A673 (cell line): ENCODE measurements at regions not wholly inside any gene's neighbourhood (a gene's known extent, or its start where the extent isn't known, plus 50 kb on each side); places are given as distances from the start of the nearest gene placed in this dataset.

Experiments used
- BruUV-seq: library from RNA; stranded (reverse); fragments of 400-500 nt; replicated peaks from 2 replicates; lab custom pipeline; 2021; lab: Mats Ljungman, UMichigan
- CTCF ChIA-PET: fragments of 300-600 bp; sonication (Branson Sonifier 250); formaldehyde crosslinking; loops from one replicate; lab custom pipeline; 2022; ENCODE audit warnings: antibody characterized with exemption; lab: Charles Lee
- POLR2A ChIA-PET: fragments of 300-600 bp; sonication (Branson Sonifier 250); formaldehyde crosslinking; loops from one replicate; lab custom pipeline; 2022; ENCODE audit warnings: antibody characterized with exemption; ENCODE audit not compliant: low non-redundant PET; lab: Charles Lee
- DNase-seq: peaks from one replicate; pipeline ENCODE4 v3.0.0-alpha.2; 2015; ENCODE audit warnings: low spot score
- H3K27ac ChIP-seq: fragments of 200-600 bp; sonication (generic); 2 replicates; pipeline ENCODE4 v1.5.1; 2016; ENCODE audit warnings: mixed run types, low read depth, mild to moderate bottlenecking, mixed read lengths, antibody characterized with exemption, low read length; ENCODE audit not compliant: poor library complexity, severe bottlenecking
- H3K27me3 ChIP-seq: fragments of 200-600 bp; sonication (generic); replicated peaks from 2 replicates; pipeline ENCODE4 v1.6.1; 2017; ENCODE audit warnings: mixed run types, low read depth, mild to moderate bottlenecking, mixed read lengths, antibody characterized with exemption, low read length; ENCODE audit not compliant: insufficient read depth, poor library complexity
- H3K36me3 ChIP-seq: fragments of 200-600 bp; sonication (generic); 2 replicates; pipeline ENCODE4 v1.6.1; 2016; ENCODE audit warnings: mixed run types, mild to moderate bottlenecking, mixed read lengths, antibody characterized with exemption, low read length; ENCODE audit not compliant: insufficient read depth, poor library complexity, severe bottlenecking
- H3K4me1 ChIP-seq: fragments of 200-600 bp; sonication (generic); 2 replicates; pipeline ENCODE4 v1.6.1; 2017; ENCODE audit warnings: mixed run types, mild to moderate bottlenecking, mixed read lengths, antibody characterized with exemption, low read length; ENCODE audit not compliant: insufficient read depth, poor library complexity, severe bottlenecking
- H3K4me3 ChIP-seq: fragments of 200-600 bp; sonication (generic); 2 replicates; pipeline ENCODE4 v1.5.1; 2016; ENCODE audit warnings: low read depth, mixed run types, mild to moderate bottlenecking, mixed read lengths, low read length; ENCODE audit not compliant: poor library complexity, severe bottlenecking
- H3K9me3 ChIP-seq: fragments of 200-600 bp; sonication (generic); 2 replicates; pipeline ENCODE4 v1.6.1; 2016; ENCODE audit warnings: mixed run types, low read depth, mild to moderate bottlenecking, mixed read lengths, antibody characterized with exemption, low read length; ENCODE audit not compliant: poor library complexity, severe bottlenecking
- EZH2 ChIP-seq: fragments of 200-600 bp; sonication (generic); IDR thresholded peaks from 2 replicates; pipeline ENCODE4 v1.6.1; 2017; ENCODE audit warnings: borderline replicate concordance, low read depth, mild to moderate bottlenecking, mixed read lengths, antibody characterized with exemption, low read length; ENCODE audit not compliant: poor library complexity, severe bottlenecking
- intact Hi-C: fragments of 100-400 bp; cut with micrococcal nuclease; formaldehyde crosslinking; loops from one replicate; pipeline ENCODE4 v1.10.0; 2022; ENCODE audit not compliant: unreplicated experiment
- TF ChIP-seq, protein P1 (sequence below): fragments of 300-800, 200-600 bp; sonication (generic); conservative IDR thresholded peaks from 2 replicates; pipeline ENCODE4 v1.5.1; 2017; ENCODE audit warnings: low read depth, mild to moderate bottlenecking, antibody characterized with exemption, low read length, moderate library complexity, mixed read lengths

DNA sequence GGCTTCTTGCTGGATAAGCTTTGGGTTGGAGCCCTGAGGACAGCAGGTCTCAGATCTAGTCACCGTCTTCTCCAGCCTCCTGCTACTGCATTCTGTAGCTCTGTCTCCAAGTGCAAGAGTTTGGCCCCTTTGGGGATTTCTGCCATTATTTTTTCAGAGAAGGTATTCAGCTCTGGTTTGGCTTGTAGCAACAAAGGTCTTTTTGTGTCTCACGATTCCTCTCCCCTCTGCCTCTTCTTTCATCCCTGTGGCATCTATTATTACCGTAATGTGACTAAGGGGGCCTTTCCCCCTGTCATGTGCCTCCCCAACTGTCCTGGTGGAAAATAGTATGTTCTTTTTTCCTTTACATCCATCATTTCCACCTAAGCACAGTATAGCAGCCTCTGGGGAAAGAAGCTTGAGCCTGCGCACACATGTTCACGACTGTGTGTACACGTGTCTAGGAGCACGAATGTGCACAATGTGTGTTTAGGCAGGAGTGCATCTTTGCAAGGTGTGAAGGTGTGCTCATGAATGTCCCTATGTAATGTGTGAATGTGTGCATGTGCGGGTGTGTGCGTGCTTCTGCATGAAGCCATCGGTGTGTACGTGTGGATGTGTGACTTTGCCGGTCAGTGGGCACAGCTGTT, 273.9 kb downstream of the ZNF536 start:
- Histone ChIP-seq H3K4me3 (no peak overlapping the region), H3K27me3 (no peaks in the 10 kb centered on the region), H3K36me3 (no peaks in the 10 kb centered on the region), H3K4me1 (no peaks in the 10 kb centered on the region), H3K27ac (no peak overlapping the region), H3K9me3 (no peaks in the 10 kb centered on the region)
- intact Hi-C loops = no loop called here
- POLR2A ChIA-PET = no interaction called here
- TF ChIP-seq, protein P1, sequence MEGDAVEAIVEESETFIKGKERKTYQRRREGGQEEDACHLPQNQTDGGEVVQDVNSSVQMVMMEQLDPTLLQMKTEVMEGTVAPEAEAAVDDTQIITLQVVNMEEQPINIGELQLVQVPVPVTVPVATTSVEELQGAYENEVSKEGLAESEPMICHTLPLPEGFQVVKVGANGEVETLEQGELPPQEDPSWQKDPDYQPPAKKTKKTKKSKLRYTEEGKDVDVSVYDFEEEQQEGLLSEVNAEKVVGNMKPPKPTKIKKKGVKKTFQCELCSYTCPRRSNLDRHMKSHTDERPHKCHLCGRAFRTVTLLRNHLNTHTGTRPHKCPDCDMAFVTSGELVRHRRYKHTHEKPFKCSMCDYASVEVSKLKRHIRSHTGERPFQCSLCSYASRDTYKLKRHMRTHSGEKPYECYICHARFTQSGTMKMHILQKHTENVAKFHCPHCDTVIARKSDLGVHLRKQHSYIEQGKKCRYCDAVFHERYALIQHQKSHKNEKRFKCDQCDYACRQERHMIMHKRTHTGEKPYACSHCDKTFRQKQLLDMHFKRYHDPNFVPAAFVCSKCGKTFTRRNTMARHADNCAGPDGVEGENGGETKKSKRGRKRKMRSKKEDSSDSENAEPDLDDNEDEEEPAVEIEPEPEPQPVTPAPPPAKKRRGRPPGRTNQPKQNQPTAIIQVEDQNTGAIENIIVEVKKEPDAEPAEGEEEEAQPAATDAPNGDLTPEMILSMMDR = no peak
- TF ChIP-seq EZH2 = no peak
- CTCF ChIA-PET = no interaction called here
- no peak for DNase-seq
- BruUV-seq = no TSS peak

DNA sequence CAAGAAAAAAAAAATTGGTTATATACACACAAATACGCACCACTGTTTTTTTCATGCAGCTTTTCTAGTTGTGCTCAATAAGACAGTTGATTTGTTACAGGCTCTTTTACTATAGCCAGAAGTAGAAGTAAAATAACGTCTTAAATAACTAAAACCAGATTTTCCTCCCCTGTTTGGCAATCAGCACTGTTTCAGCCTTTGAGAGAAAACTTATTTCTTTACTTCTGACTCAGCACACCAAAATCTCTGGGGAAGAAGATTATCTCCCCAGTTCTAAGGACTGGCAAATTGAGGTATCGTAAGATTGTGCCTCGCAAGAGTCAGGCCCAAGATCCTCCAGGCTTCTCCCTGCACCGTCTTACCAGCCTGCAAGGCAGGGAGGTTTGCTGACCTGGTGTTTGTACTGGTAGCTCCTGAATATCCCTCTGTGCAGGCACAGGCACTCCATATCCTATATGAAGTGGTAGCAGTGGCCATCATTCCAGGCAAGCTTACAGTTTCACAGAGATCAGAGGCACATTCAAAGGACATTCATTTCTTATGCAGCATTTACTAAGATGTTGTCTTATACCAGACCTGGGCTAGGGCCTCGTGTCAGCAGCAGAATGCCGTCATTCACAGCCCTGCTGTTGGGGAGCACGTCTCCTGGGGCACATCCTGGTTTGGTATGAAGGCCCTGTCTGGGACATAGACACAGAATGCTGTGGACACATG, 268.2 kb downstream of the ZNF536 start:
- H3K9me3 ChIP-seq = no peaks in the 10 kb centered on the region
- no peaks in the 10 kb centered on the region for H3K4me1 ChIP-seq
- no peak overlapping the region for H3K27ac ChIP-seq
- no peak for TF ChIP-seq EZH2
- TF ChIP-seq, protein P1 = no peak
- no peaks in the 10 kb centered on the region for H3K36me3 ChIP-seq
- intact Hi-C loops = no loop called here
- BruUV-seq = no TSS peak
- POLR2A ChIA-PET = no interaction called here
- no peaks in the 10 kb centered on the region for H3K27me3 ChIP-seq
- no peak overlapping the region for H3K4me3 ChIP-seq
- CTCF ChIA-PET = interaction anchor here (0.6 kb wide), 1 partner anchor 184 kb away, joined by 4 read pairs; no protein-coding TSS in a partner anchor
- DNase-seq = no peak

DNA sequence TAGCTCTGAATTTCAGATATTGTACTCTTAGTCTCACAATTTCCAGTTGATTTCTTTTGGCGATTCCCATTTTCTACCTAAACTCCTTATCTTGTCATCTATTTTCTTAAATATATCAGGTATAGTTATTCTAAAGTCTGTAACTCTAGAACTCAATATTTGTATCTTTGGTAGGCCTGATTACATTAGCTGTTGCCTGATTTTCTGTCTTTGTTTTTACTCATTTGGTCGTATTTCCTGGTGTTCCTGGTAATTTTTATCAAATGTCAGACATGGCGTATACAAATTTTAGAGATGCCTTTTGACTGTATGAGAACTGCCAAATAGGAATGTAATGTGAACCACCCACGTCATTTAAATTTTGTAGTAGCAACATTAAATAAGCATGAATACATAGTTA, 266.7 kb downstream of the ZNF536 start:
- CTCF ChIA-PET = no interaction called here
- no peaks in the 10 kb centered on the region for H3K27me3 ChIP-seq
- no peaks in the 10 kb centered on the region for H3K9me3 ChIP-seq
- POLR2A ChIA-PET = no interaction called here
- no peak for DNase-seq
- H3K4me1 ChIP-seq = no peaks in the 10 kb centered on the region
- no peak overlapping the region for H3K4me3 ChIP-seq
- no TSS peak for BruUV-seq
- intact Hi-C loops = no loop called here
- H3K27ac ChIP-seq = no peak overlapping the region
- TF ChIP-seq EZH2 = no peak
- TF ChIP-seq, protein P1 = no peak
- H3K36me3 ChIP-seq = no peaks in the 10 kb centered on the region
